ENCODE measurements at regions not wholly inside any gene's neighbourhood (a gene's known extent, or its start where the extent isn't known, plus 50 kb on each side); places are given as distances from the start of the nearest gene placed in this dataset.

- no peak for DNase-seq (ENCODE audit: low spot score)
- Histone ChIP-seq H3K27ac (no peak overlapping the region), H3K27me3 (replicated peaks; ENCODE audit: insufficient read depth) (no peaks in the 10 kb centered on the region), H3K9me3 (no peaks in the 10 kb centered on the region), H3K36me3 (no peaks in the 10 kb centered on the region), H3K4me1 (ENCODE audit: control insufficient read depth in 1 of 2, low read depth in 2 of 2) (no peaks in the 10 kb centered on the region), H3K4me3 (no peak overlapping the region)
- no peak for TF ChIP-seq CTCF (IDR thresholded peaks at IDR 0.05)
- no peak for ATAC-seq (ENCODE audit: insufficient number of reproducible peaks, low FRiP score, low read depth)
Measured at GRCh38 chr22:47736186-47737034, 974.0 kb downstream of the TBC1D22A start.

- Histone ChIP-seq H3K4me3 (no peak overlapping the region), H3K4me1 (ENCODE audit: control insufficient read depth in 1 of 2, low read depth in 2 of 2) (no peaks in the 10 kb centered on the region), H3K9me3 (no peaks in the 10 kb centered on the region), H3K36me3 (no peaks in the 10 kb centered on the region), H3K27me3 (replicated peaks; ENCODE audit: insufficient read depth) (no peaks in the 10 kb centered on the region), H3K27ac (no peak overlapping the region)
- DNase-seq (ENCODE audit: low spot score) (no peak), ATAC-seq (ENCODE audit: insufficient number of reproducible peaks, low FRiP score, low read depth) (no peak)
- TF ChIP-seq CTCF (IDR thresholded peaks at IDR 0.05): no peak
Measured at GRCh38 chr22:47734511-47734910, 972.1 kb downstream of the TBC1D22A start.

- H3K4me1 ChIP-seq (ENCODE audit: control insufficient read depth in 1 of 2, low read depth in 2 of 2): no peaks in the 10 kb centered on the region
- H3K27ac ChIP-seq: no peak overlapping the region
- H3K4me3 ChIP-seq: no peak overlapping the region
- DNase-seq (ENCODE audit: low spot score) (no peak), ATAC-seq (ENCODE audit: insufficient number of reproducible peaks, low FRiP score, low read depth) (no peak)
- no peaks in the 10 kb centered on the region for H3K27me3 ChIP-seq (replicated peaks; ENCODE audit: insufficient read depth)
- no peak for TF ChIP-seq CTCF (IDR thresholded peaks at IDR 0.05)
- no peaks in the 10 kb centered on the region for H3K9me3 ChIP-seq
- no peaks in the 10 kb centered on the region for H3K36me3 ChIP-seq
Measured at GRCh38 chr22:47727641-47728040, 965.2 kb downstream of the TBC1D22A start.

GRCh38 chr22:47724751-47725150 lies 962.3 kb downstream of the TBC1D22A start:
- no peak for TF ChIP-seq CTCF (IDR thresholded peaks at IDR 0.05)

GRCh38 chr22:47724030-47724429 lies 961.6 kb downstream of the TBC1D22A start:
- no peak for TF ChIP-seq CTCF (IDR thresholded peaks at IDR 0.05)
- Histone ChIP-seq H3K4me3 (no peak overlapping the region), H3K27me3 (replicated peaks; ENCODE audit: insufficient read depth) (no peaks in the 10 kb centered on the region), H3K27ac (no peak overlapping the region), H3K9me3 (no peaks in the 10 kb centered on the region), H3K4me1 (ENCODE audit: control insufficient read depth in 1 of 2, low read depth in 2 of 2) (no peaks in the 10 kb centered on the region), H3K36me3 (no peaks in the 10 kb centered on the region)
- ATAC-seq (ENCODE audit: insufficient number of reproducible peaks, low FRiP score, low read depth) (no peak), DNase-seq (ENCODE audit: low spot score) (no peak)

More at GRCh38 chr22:47724751-47725150, 962.3 kb downstream of the TBC1D22A start:
- H3K4me3 ChIP-seq: no peak overlapping the region
- no peaks in the 10 kb centered on the region for H3K27me3 ChIP-seq (replicated peaks; ENCODE audit: insufficient read depth)
- no peak overlapping the region for H3K27ac ChIP-seq
- H3K36me3 ChIP-seq: no peaks in the 10 kb centered on the region
- H3K9me3 ChIP-seq: no peaks in the 10 kb centered on the region
- no peak for ATAC-seq (ENCODE audit: insufficient number of reproducible peaks, low FRiP score, low read depth)
- H3K4me1 ChIP-seq (ENCODE audit: control insufficient read depth in 1 of 2, low read depth in 2 of 2): no peaks in the 10 kb centered on the region
- DNase-seq (ENCODE audit: low spot score): no peak
